Fibroblast of lung (primary cell): ENCODE measurements at regions not wholly inside any gene's neighbourhood (a gene's known extent, or its start where the extent isn't known, plus 50 kb on each side); places are given as distances from the start of the nearest gene placed in this dataset.
A peak's percentile ranks its signal among the peaks of the same experiment; 100 is the strongest.

ENCODE experiments used
- DNase-seq, 2 donors: peaks; one replicate each; pipeline versions ENCODE4 v3.0.0 to v3.0.0-alpha.2; 2010; ENCODE audit warnings: low read depth in 2 of 2
- H2AFZ ChIP-seq: 2 replicates; pipeline ENCODE4 v1.5.1; 2012; ENCODE audit warnings: low read length, control low read depth, inconsistent platforms
- H3K27ac ChIP-seq: 2 replicates; pipeline ENCODE4 v1.5.1; 2011; ENCODE audit warnings: low read length, control low read depth; ENCODE audit not compliant: insufficient read depth
- H3K27me3 ChIP-seq: 2 replicates; pipeline ENCODE4 v1.5.1; 2011; ENCODE audit warnings: mild to moderate bottlenecking, low read length; ENCODE audit not compliant: control insufficient read depth, insufficient read depth
- H3K36me3 ChIP-seq: 2 replicates; pipeline ENCODE4 v1.5.1; 2011; ENCODE audit warnings: low read length; ENCODE audit not compliant: control insufficient read depth, insufficient read depth
- H3K4me1 ChIP-seq: 2 replicates; pipeline ENCODE4 v1.5.1; 2011; ENCODE audit warnings: low read length; ENCODE audit not compliant: control insufficient read depth, insufficient read depth; ENCODE audit errors: extremely low read depth
- H3K4me2 ChIP-seq: 2 replicates; pipeline ENCODE4 v1.5.1; 2011; ENCODE audit warnings: low read length, control low read depth; ENCODE audit not compliant: insufficient read depth; ENCODE audit errors: extremely low read depth
- H3K4me3 ChIP-seq, 4 experiments: fragments of 200-600 bp in 1 of 4; sonication (generic) in 1 of 4; replicated peaks in 1 of 4; 2 replicates each; pipeline ENCODE4 v1.5.1; 2011 to 2016; ENCODE audit warnings: low read length in 4 of 4, low read depth in 3 of 4, mild to moderate bottlenecking in 3 of 4, control low read depth in 2 of 4, inconsistent platforms in 1 of 4, mixed read lengths in 1 of 4; ENCODE audit not compliant: insufficient read depth in 1 of 4; ENCODE audit errors: control extremely low read depth in 1 of 4
- H3K79me2 ChIP-seq: 2 replicates; pipeline ENCODE4 v1.5.1; 2012; ENCODE audit warnings: mild to moderate bottlenecking, low read length, inconsistent platforms; ENCODE audit not compliant: control insufficient read depth, insufficient read depth
- H3K9ac ChIP-seq: 2 replicates; pipeline ENCODE4 v1.5.1; 2011; ENCODE audit warnings: mild to moderate bottlenecking, low read length, control low read depth; ENCODE audit not compliant: insufficient read depth
- H3K9me3 ChIP-seq: 2 replicates; pipeline ENCODE4 v1.5.1; 2012; ENCODE audit warnings: low read depth, low read length; ENCODE audit not compliant: control insufficient read depth, insufficient read depth
- H4K20me1 ChIP-seq: 2 replicates; pipeline ENCODE4 v1.5.1; 2011; ENCODE audit warnings: low read length; ENCODE audit not compliant: control insufficient read depth, insufficient read depth; ENCODE audit errors: extremely low read depth
- CTCF ChIP-seq, 2 donors: IDR thresholded peaks in 1 of 2; conservative IDR thresholded peaks in 1 of 2; 1 replicate in 1 of 2; 2 replicates in 1 of 2; pipeline ENCODE4 v1.5.1; 2011 to 2012; ENCODE audit warnings: low read length in 2 of 2, control low read depth in 1 of 2, inconsistent platforms in 1 of 2, low read depth in 1 of 2, mild to moderate bottlenecking in 1 of 2
- EZH2 ChIP-seq: IDR thresholded peaks from 2 replicates; pipeline ENCODE4 v1.5.1; 2012; ENCODE audit warnings: low read length, control low read depth, mild to moderate bottlenecking; ENCODE audit errors: missing control alignments

- H3K9me3 ChIP-seq = no peaks in the 10 kb centered on the region
- H2AFZ ChIP-seq = no peak overlapping the region
- H3K4me2 ChIP-seq = no peak overlapping the region
- H3K4me1 ChIP-seq = no peaks in the 10 kb centered on the region
- no peaks in the 10 kb centered on the region for H4K20me1 ChIP-seq
- no peak overlapping the region for H3K27ac ChIP-seq
- H3K9ac ChIP-seq = no peak overlapping the region
- no peaks in the 10 kb centered on the region for H3K36me3 ChIP-seq
- TF ChIP-seq EZH2 (no peak), CTCF (conservative IDR thresholded peaks at IDR 0.05 in 1 of 2, IDR thresholded peaks at IDR 0.05 in 1 of 2; ENCODE audit: low read depth in 1 of 2, low read length in 2 of 2) (no peak)
- peaks cover 9% of the 10 kb centered on the region for H3K27me3 ChIP-seq
- H3K4me3 ChIP-seq = no peak overlapping the region
- DNase-seq = no peak
- no peaks in the 10 kb centered on the region for H3K79me2 ChIP-seq
Observed at GRCh38 chr5:73282383-73282782, 109.4 kb downstream of the TMEM174 start.

GRCh38 chr5:73280821-73281746, 108.1 kb downstream of the TMEM174 start:
- no peak overlapping the region for H2AFZ ChIP-seq
- no peak for TF ChIP-seq CTCF (conservative IDR thresholded peaks at IDR 0.05 in 1 of 2, IDR thresholded peaks at IDR 0.05 in 1 of 2; ENCODE audit: low read depth in 1 of 2, low read length in 2 of 2)
- no peak for TF ChIP-seq EZH2
- no peak overlapping the region for H3K4me3 ChIP-seq
- no peaks in the 10 kb centered on the region for H3K79me2 ChIP-seq
- no peaks in the 10 kb centered on the region for H3K9me3 ChIP-seq
- no peak overlapping the region for H3K9ac ChIP-seq
- H3K27me3 ChIP-seq = peaks cover 15% of the 10 kb centered on the region
- H4K20me1 ChIP-seq = no peaks in the 10 kb centered on the region
- no peaks in the 10 kb centered on the region for H3K4me1 ChIP-seq
- no peak overlapping the region for H3K4me2 ChIP-seq
- H3K27ac ChIP-seq = no peak overlapping the region
- H3K36me3 ChIP-seq = no peaks in the 10 kb centered on the region
- peak; percentile 82 to 89 for DNase-seq

GRCh38 chr5:73280386-73280785, 107.4 kb downstream of the TMEM174 start:
- Histone ChIP-seq H3K27ac (no peak overlapping the region), H3K4me1 (no peaks in the 10 kb centered on the region), H3K27me3 (peaks cover 16% of the 10 kb centered on the region), H3K79me2 (no peaks in the 10 kb centered on the region), H3K4me3 (no peak overlapping the region), H4K20me1 (no peaks in the 10 kb centered on the region), H2AFZ (no peak overlapping the region), H3K4me2 (no peak overlapping the region), H3K9me3 (no peaks in the 10 kb centered on the region), H3K36me3 (no peaks in the 10 kb centered on the region), H3K9ac (no peak overlapping the region)
- TF ChIP-seq EZH2 (no peak), CTCF (conservative IDR thresholded peaks at IDR 0.05 in 1 of 2, IDR thresholded peaks at IDR 0.05 in 1 of 2; ENCODE audit: low read depth in 1 of 2, low read length in 2 of 2) (no peak)
- DNase-seq = no peak
